PC-9 (cell line): ENCODE measurements at regions not wholly inside any gene's neighbourhood (a gene's known extent, or its start where the extent isn't known, plus 50 kb on each side); places are given as distances from the start of the nearest gene placed in this dataset.

Experiments used
- BruUV-seq: library from RNA; stranded (reverse); fragments of 400-500 nt; replicated peaks from 2 replicates; lab custom pipeline; 2021; lab: Mats Ljungman, UMichigan
- CTCF ChIA-PET: fragments of 300-600 bp; sonication (Branson Sonifier 250); formaldehyde crosslinking; loops from one replicate; lab custom pipeline; 2022; ENCODE audit warnings: antibody characterized with exemption; lab: Charles Lee
- POLR2A ChIA-PET: fragments of 300-600 bp; sonication (Branson Sonifier 250); formaldehyde crosslinking; loops from one replicate; lab custom pipeline; 2022; ENCODE audit warnings: antibody characterized with exemption; ENCODE audit not compliant: unreplicated experiment; lab: Charles Lee
- DNase-seq, 2 experiments: peaks; one replicate each; pipeline versions ENCODE4 v3.0.0 to v3.0.0-alpha.2; 2015 to 2022; ENCODE audit warnings: mixed read lengths in 1 of 2
- H2AFZ ChIP-seq: fragments of 200-600 bp; sonication (generic); 2 replicates; pipeline ENCODE4 v1.8.1; 2017; ENCODE audit warnings: antibody characterized with exemption
- H3F3A ChIP-seq: fragments of 200-600 bp; sonication (generic); 2 replicates; pipeline ENCODE4 v1.8.1; 2017; ENCODE audit warnings: antibody characterized with exemption, mild to moderate bottlenecking, low read depth; ENCODE audit not compliant: insufficient read depth
- H3K27ac ChIP-seq: fragments of 200-600 bp; sonication (generic); 2 replicates; pipeline ENCODE4 v1.6.1; 2016; ENCODE audit warnings: mixed run types
- H3K27me3 ChIP-seq: fragments of 200-600 bp; sonication (generic); 2 replicates; pipeline ENCODE4 v1.6.1; 2016; ENCODE audit warnings: low read depth, mixed run types; ENCODE audit not compliant: insufficient read depth
- H3K36me3 ChIP-seq: fragments of 200-600 bp; sonication (generic); 2 replicates; pipeline ENCODE4 v1.6.1; 2016; ENCODE audit warnings: low read depth, mixed run types
- H3K4me1 ChIP-seq: fragments of 200-600 bp; sonication (generic); replicated peaks from 2 replicates; pipeline ENCODE4 v1.6.1; 2016; ENCODE audit warnings: mixed run types; ENCODE audit not compliant: insufficient read depth
- H3K4me2 ChIP-seq: fragments of 200-600 bp; sonication (generic); 2 replicates; pipeline ENCODE4 v1.6.1; 2017; ENCODE audit warnings: mixed run types
- H3K4me3 ChIP-seq: fragments of 200-600 bp; sonication (generic); 2 replicates; pipeline ENCODE4 v1.6.1; 2016; ENCODE audit warnings: mixed run types
- H3K79me2 ChIP-seq: fragments of 200-600 bp; sonication (generic); 2 replicates; pipeline ENCODE4 v1.6.1; 2017; ENCODE audit warnings: low read depth, mixed run types
- H3K9me2 ChIP-seq: fragments of 200-600 bp; sonication (generic); 2 replicates; pipeline ENCODE4 v1.8.1; 2017; ENCODE audit warnings: mild to moderate bottlenecking; ENCODE audit not compliant: insufficient read depth
- H3K9me3 ChIP-seq: fragments of 200-600 bp; sonication (generic); 2 replicates; pipeline ENCODE4 v1.8.1; 2016; ENCODE audit warnings: low read depth; ENCODE audit not compliant: insufficient read depth
- H4K20me1 ChIP-seq: fragments of 200-600 bp; sonication (generic); 2 replicates; pipeline ENCODE4 v1.8.1; 2017; ENCODE audit not compliant: insufficient read depth
- CTCF ChIP-seq: fragments of 200-600 bp; sonication (generic); conservative IDR thresholded peaks from 2 replicates; pipeline ENCODE4 v1.6.1; 2017; ENCODE audit warnings: mixed run types, antibody characterized with exemption, mild to moderate bottlenecking, moderate library complexity
- EZH2 ChIP-seq: fragments of 200-600 bp; sonication (generic); IDR thresholded peaks from 2 replicates; pipeline ENCODE4 v1.8.0; 2017; ENCODE audit warnings: antibody characterized with exemption, low read depth
- intact Hi-C: fragments of 100-400 bp; cut with micrococcal nuclease; formaldehyde crosslinking; loops from one replicate; pipeline ENCODE4 v1.10.0; 2022; ENCODE audit not compliant: unreplicated experiment

GRCh38 chr1:5709976-5710375 is 282.2 kb downstream of the NPHP4 start:
- POLR2A ChIA-PET = no interaction called here
- intact Hi-C loops = no loop called here
- no peak overlapping the region for H2AFZ ChIP-seq
- no peaks in the 10 kb centered on the region for H4K20me1 ChIP-seq
- H3K36me3 ChIP-seq = no peaks in the 10 kb centered on the region
- peaks cover 40% of the 10 kb centered on the region for H3K27me3 ChIP-seq
- no peaks in the 10 kb centered on the region for H3K4me1 ChIP-seq
- H3K9me3 ChIP-seq = no peaks in the 10 kb centered on the region
- TF ChIP-seq EZH2 (no peak), CTCF (no peak)
- BruUV-seq = no TSS peak
- no peak for DNase-seq
- no peak overlapping the region for H3K4me2 ChIP-seq
- no peaks in the 10 kb centered on the region for H3F3A ChIP-seq
- CTCF ChIA-PET = no interaction called here
- H3K27ac ChIP-seq = no peak overlapping the region
- no peaks in the 10 kb centered on the region for H3K79me2 ChIP-seq
- no peak overlapping the region for H3K4me3 ChIP-seq
- H3K9me2 ChIP-seq = no peaks in the 10 kb centered on the region

GRCh38 chr1:5709461-5709975 is 282.7 kb downstream of the NPHP4 start:
- Histone ChIP-seq H3K27me3 (peaks cover 44% of the 10 kb centered on the region), H3K9me3 (no peaks in the 10 kb centered on the region), H3K4me2 (no peak overlapping the region), H3F3A (no peaks in the 10 kb centered on the region), H2AFZ (no peak overlapping the region), H3K4me3 (no peak overlapping the region), H3K27ac (no peak overlapping the region), H3K36me3 (no peaks in the 10 kb centered on the region), H3K79me2 (no peaks in the 10 kb centered on the region), H3K9me2 (no peaks in the 10 kb centered on the region), H4K20me1 (no peaks in the 10 kb centered on the region), H3K4me1 (no peaks in the 10 kb centered on the region)
- CTCF ChIA-PET = no interaction called here
- TF ChIP-seq CTCF (no peak), EZH2 (no peak)
- DNase-seq = no peak
- POLR2A ChIA-PET = no interaction called here
- BruUV-seq = no TSS peak
- intact Hi-C loops = no loop called here

GRCh38 chr1:5708346-5709245 is 283.6 kb downstream of the NPHP4 start:
- H2AFZ ChIP-seq = no peak overlapping the region
- ChIA-PET POLR2A (no interaction called here), CTCF (no interaction called here)
- TF ChIP-seq CTCF = no peak
- no peak for TF ChIP-seq EZH2
- H3K27me3 ChIP-seq = peaks cover 50% of the 10 kb centered on the region
- H3F3A ChIP-seq = no peaks in the 10 kb centered on the region
- H3K4me3 ChIP-seq = no peak overlapping the region
- no peaks in the 10 kb centered on the region for H3K9me3 ChIP-seq
- no peak overlapping the region for H3K4me2 ChIP-seq
- no peak for DNase-seq
- no peaks in the 10 kb centered on the region for H3K36me3 ChIP-seq
- no peak overlapping the region for H3K27ac ChIP-seq
- H4K20me1 ChIP-seq = no peaks in the 10 kb centered on the region
- intact Hi-C loops = no loop called here
- no TSS peak for BruUV-seq
- no peaks in the 10 kb centered on the region for H3K4me1 ChIP-seq
- H3K79me2 ChIP-seq = no peaks in the 10 kb centered on the region
- H3K9me2 ChIP-seq = no peaks in the 10 kb centered on the region
